HepG2 (cell line): ENCODE measurements at regions not wholly inside any gene's neighbourhood (a gene's known extent, or its start where the extent isn't known, plus 50 kb on each side); places are given as distances from the start of the nearest gene placed in this dataset.

Experiments used
- ATAC-seq: fragments of 200-7000 bp; cut with Tn5 transposase; 3 replicates; pipeline ENCODE4 v1.9.1; 2020; ENCODE audit warnings: mild to moderate bottlenecking, moderate library complexity
- BruUV-seq: library from RNA; stranded (reverse); fragments of 400-500 nt; replicated peaks from 2 replicates; lab custom pipeline; 2021; lab: Mats Ljungman, UMichigan
- CTCF ChIA-PET: fragments of 300-600 bp; formaldehyde crosslinking; extraction: SDS; loops from one replicate; lab custom pipeline; 2021; ENCODE audit warnings: low total read pairs, inconsistent platforms, low intra/inter-chr PET ratio; lab: Yijun Ruan, JAX
- POLR2A ChIA-PET: fragments of 350-600 bp; sonication (Branson Sonifier 250); formaldehyde crosslinking; loops from one replicate; lab custom pipeline; 2020; ENCODE audit warnings: antibody characterized with exemption, inconsistent platforms; lab: Yijun Ruan, JAX
- DNase-seq: peaks from one replicate; pipeline ENCODE4 v3.0.0-alpha.2; 2015; ENCODE audit warnings: low spot score
- FAIRE-seq: peaks from 3 replicates; lab custom pipeline; 2011; peaks lifted over from hg19 to GRCh38; lab: Jason Lieb, UNC
- H2AFZ ChIP-seq: one replicate; pipeline ENCODE4 v1.6.1; 2011; ENCODE audit warnings: low read length, inconsistent platforms
- H3K27ac ChIP-seq: fragments of 300-600 bp; 3 replicates; pipeline ENCODE4 v1.8.0; 2011; ENCODE audit warnings: mixed run types, mild to moderate bottlenecking, mixed read lengths, low read length, inconsistent platforms; ENCODE audit not compliant: insufficient read depth; ENCODE audit errors: extremely low read length
- H3K27me3 ChIP-seq, 2 experiments: fragments of 200-600 bp in 1 of 2; 2 replicates in 1 of 2; 3 replicates in 1 of 2; pipeline versions ENCODE4 v1.6.0 to v1.8.0; 2011; ENCODE audit warnings: low read length in 2 of 2, mild to moderate bottlenecking in 2 of 2, moderate library complexity in 2 of 2, inconsistent platforms in 1 of 2; ENCODE audit not compliant: insufficient read depth in 2 of 2, control insufficient read depth in 1 of 2
- H3K36me3 ChIP-seq, 2 experiments: fragments of 200-600 bp in 1 of 2; replicated peaks in 1 of 2; 2 replicates in 1 of 2; 3 replicates in 1 of 2; pipeline versions ENCODE4 v1.5.1 to v1.8.0; 2011; ENCODE audit warnings: low read length in 2 of 2, inconsistent platforms in 1 of 2; ENCODE audit not compliant: insufficient read depth in 2 of 2, control insufficient read depth in 1 of 2
- H3K4me1 ChIP-seq: 2 replicates; pipeline ENCODE4 v1.5.1; 2012; ENCODE audit warnings: low read length, inconsistent platforms; ENCODE audit not compliant: insufficient read depth
- H3K4me2 ChIP-seq: 2 replicates; pipeline ENCODE4 v1.6.0; 2011; ENCODE audit warnings: low read depth, low read length, inconsistent platforms
- H3K4me3 ChIP-seq, 3 experiments: fragments of 200-600 bp in 1 of 3; sonication (generic), shearing (Covaris generic) in 1 of 3; replicated peaks in 1 of 3; 2 replicates each; pipeline ENCODE4 v1.5.1; 2011 to 2016; ENCODE audit warnings: low read length in 3 of 3, inconsistent platforms in 2 of 3, low read depth in 2 of 3, mild to moderate bottlenecking in 2 of 3, control low read depth in 1 of 3, mixed read lengths in 1 of 3; ENCODE audit not compliant: insufficient read depth in 1 of 3
- H3K79me2 ChIP-seq: one replicate; pipeline ENCODE4 v1.6.1; 2011; ENCODE audit warnings: low read length, inconsistent platforms; ENCODE audit not compliant: insufficient read depth
- H3K9ac ChIP-seq: 2 replicates; pipeline ENCODE4 v1.6.0; 2011; ENCODE audit warnings: mild to moderate bottlenecking, low read depth, low read length, inconsistent platforms; ENCODE audit not compliant: insufficient read depth
- H3K9me3 ChIP-seq: 2 replicates; pipeline ENCODE4 v1.5.1; 2012; ENCODE audit warnings: mild to moderate bottlenecking, low read length
- H4K20me1 ChIP-seq: 2 replicates; pipeline ENCODE4 v1.6.0; 2011; ENCODE audit warnings: inconsistent platforms, mild to moderate bottlenecking, low read length, moderate library complexity; ENCODE audit not compliant: insufficient read depth
- AGO1 ChIP-seq: fragments of 200-400 bp; formaldehyde crosslinking; IDR thresholded peaks from 2 replicates; pipeline ENCODE4 v1.6.1; 2017; ENCODE audit warnings: mild to moderate bottlenecking, low read depth, low read length, moderate library complexity; ENCODE audit not compliant: poor library complexity, severe bottlenecking
- MAFF ChIP-seq: IDR thresholded peaks from 2 replicates; pipeline ENCODE4 v1.6.1; 2011; ENCODE audit warnings: low read depth, low read length, improper control_type of control experiment
- MAFK ChIP-seq, 2 experiments: IDR thresholded peaks in 1 of 2; conservative IDR thresholded peaks in 1 of 2; 2 replicates each; pipeline ENCODE4 v1.6.1; 2011; ENCODE audit warnings: improper control_type of control experiment in 2 of 2, low read length in 2 of 2
- POLR2G ChIP-seq: fragments of 200-400 bp; formaldehyde crosslinking; IDR thresholded peaks from 2 replicates; pipeline ENCODE4 v1.6.1; 2018; ENCODE audit warnings: mild to moderate bottlenecking, low read depth, low read length, moderate library complexity
- RXRA ChIP-seq: sonication (generic); formaldehyde crosslinking; IDR thresholded peaks from 2 replicates; pipeline ENCODE4 v1.5.1; 2020; ENCODE audit warnings: missing genetic modification reagents
- XBP1 ChIP-seq: sonication (generic); formaldehyde crosslinking; IDR thresholded peaks from 2 replicates; pipeline ENCODE4 v1.5.0; 2020; ENCODE audit warnings: missing genetic modification reagents
- ZFP36L1 ChIP-seq: sonication (generic); formaldehyde crosslinking; IDR thresholded peaks from 2 replicates; pipeline ENCODE4 v1.8.0; 2022; ENCODE audit warnings: mild to moderate bottlenecking, missing genetic modification reagents, moderate library complexity
- ZNF703 ChIP-seq: sonication (generic); formaldehyde crosslinking; IDR thresholded peaks from 2 replicates; pipeline ENCODE4 v1.5.1; 2020; ENCODE audit warnings: missing genetic modification reagents, mild to moderate bottlenecking, moderate library complexity, borderline replicate concordance
- ZNF75D ChIP-seq: sonication (generic); formaldehyde crosslinking; IDR thresholded peaks from 2 replicates; pipeline ENCODE4 v1.8.1; 2023; ENCODE audit warnings: missing genetic modification reagents, mild to moderate bottlenecking, borderline replicate concordance
- WGBS: methylation state at CpG from one replicate; pipeline ENCODE4 v1.1.6; 2017; ENCODE audit warnings: low lambda C conversion rate; 5-methylcytosine and 5-hydroxymethylcytosine counted together
- in situ Hi-C: cut with HindIII; loops from 2 replicates; pipeline ENCODE4 v1.10.0; 2017; ENCODE audit warnings: low pct_unique_long_range_greater_than_20kb; ENCODE audit not compliant: extremely low pct_ligation_motif_present
- intact Hi-C: fragments of 100-400 bp; cut with micrococcal nuclease; formaldehyde crosslinking; loops from one replicate; pipeline ENCODE4 v1.10.0; 2022; ENCODE audit not compliant: unreplicated experiment
- TF ChIP-seq, protein P1 (sequence below): sonication (generic); formaldehyde crosslinking; IDR thresholded peaks from 2 replicates; pipeline ENCODE4 v1.5.1; 2020; ENCODE audit warnings: missing genetic modification reagents, mild to moderate bottlenecking, borderline replicate concordance
- TF ChIP-seq, protein P2 (sequence below): sonication (generic); formaldehyde crosslinking; IDR thresholded peaks from 2 replicates; pipeline ENCODE4 v1.5.1; 2020; ENCODE audit warnings: mild to moderate bottlenecking, missing genetic modification reagents, borderline replicate concordance

DNA sequence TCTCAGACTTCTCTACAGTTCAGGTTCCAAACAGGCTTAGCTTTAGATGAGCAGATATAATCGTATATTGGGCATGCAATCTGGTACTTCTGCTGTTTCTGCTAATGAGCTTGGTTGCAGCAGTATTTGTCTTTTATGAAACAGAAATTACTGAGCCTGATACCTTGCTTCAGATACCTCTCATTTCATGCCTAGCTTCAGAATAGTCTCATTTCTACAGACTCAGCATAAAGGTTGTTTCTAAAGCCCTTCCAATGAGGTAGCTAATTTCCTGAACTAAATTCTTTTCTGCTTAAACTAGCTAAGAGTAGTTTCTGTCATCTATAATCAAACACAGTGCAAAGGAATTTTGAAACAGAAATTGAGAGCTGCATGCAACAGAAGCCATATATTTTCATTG lies 275.0 kb upstream of the KITLG start:
- Histone ChIP-seq H3K9me3 (no peaks in the 10 kb centered on the region), H3K27me3 (no peaks in the 10 kb centered on the region), H3K36me3 (no peaks in the 10 kb centered on the region), H3K4me3 (no peak overlapping the region), H3K4me1 (peaks cover 32% of the 10 kb centered on the region), H3K79me2 (no peaks in the 10 kb centered on the region), H2AFZ (no peak overlapping the region), H3K27ac (no peak overlapping the region), H3K9ac (no peak overlapping the region), H3K4me2 (peak overlapping the region; percentile 51), H4K20me1 (no peaks in the 10 kb centered on the region)
- WGBS, result 7% methylated on average over 1 of the region's 1 CpG
- intact Hi-C loops, result loop anchor here (5.0 kb wide), 1 partner anchor 137 kb away; no protein-coding TSS in a partner anchor
- POLR2A ChIA-PET, result no interaction called here
- in situ Hi-C loops, result no loop called here
- no TSS peak for BruUV-seq
- CTCF ChIA-PET, result no interaction called here
- TF ChIP-seq ZNF703 (CRISPR knock-in tag) (no peak), POLR2G (no peak), XBP1 (CRISPR knock-in tag) (no peak), ZFP36L1 (no peak), MAFK (conservative IDR thresholded peaks at IDR 0.05 in 1 of 2, IDR thresholded peaks at IDR 0.05 in 1 of 2; ENCODE audit: low read length in 2 of 2) (peak; percentile 67 to 73), AGO1 (no peak), ZNF75D (CRISPR knock-in tag) (no peak), MAFF (peak; percentile 51; the same call in 1 of the 2 replicates), RXRA (CRISPR knock-in tag) (no peak)
- TF ChIP-seq, protein P1, sequence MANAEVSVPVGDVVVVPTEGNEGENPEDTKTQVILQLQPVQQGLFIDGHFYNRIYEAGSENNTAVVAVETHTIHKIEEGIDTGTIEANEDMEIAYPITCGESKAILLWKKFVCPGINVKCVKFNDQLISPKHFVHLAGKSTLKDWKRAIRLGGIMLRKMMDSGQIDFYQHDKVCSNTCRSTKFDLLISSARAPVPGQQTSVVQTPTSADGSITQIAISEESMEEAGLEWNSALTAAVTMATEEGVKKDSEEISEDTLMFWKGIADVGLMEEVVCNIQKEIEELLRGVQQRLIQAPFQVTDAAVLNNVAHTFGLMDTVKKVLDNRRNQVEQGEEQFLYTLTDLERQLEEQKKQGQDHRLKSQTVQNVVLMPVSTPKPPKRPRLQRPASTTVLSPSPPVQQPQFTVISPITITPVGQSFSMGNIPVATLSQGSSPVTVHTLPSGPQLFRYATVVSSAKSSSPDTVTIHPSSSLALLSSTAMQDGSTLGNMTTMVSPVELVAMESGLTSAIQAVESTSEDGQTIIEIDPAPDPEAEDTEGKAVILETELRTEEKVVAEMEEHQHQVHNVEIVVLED (CRISPR knock-in tag), result no peak
- TF ChIP-seq, protein P2, sequence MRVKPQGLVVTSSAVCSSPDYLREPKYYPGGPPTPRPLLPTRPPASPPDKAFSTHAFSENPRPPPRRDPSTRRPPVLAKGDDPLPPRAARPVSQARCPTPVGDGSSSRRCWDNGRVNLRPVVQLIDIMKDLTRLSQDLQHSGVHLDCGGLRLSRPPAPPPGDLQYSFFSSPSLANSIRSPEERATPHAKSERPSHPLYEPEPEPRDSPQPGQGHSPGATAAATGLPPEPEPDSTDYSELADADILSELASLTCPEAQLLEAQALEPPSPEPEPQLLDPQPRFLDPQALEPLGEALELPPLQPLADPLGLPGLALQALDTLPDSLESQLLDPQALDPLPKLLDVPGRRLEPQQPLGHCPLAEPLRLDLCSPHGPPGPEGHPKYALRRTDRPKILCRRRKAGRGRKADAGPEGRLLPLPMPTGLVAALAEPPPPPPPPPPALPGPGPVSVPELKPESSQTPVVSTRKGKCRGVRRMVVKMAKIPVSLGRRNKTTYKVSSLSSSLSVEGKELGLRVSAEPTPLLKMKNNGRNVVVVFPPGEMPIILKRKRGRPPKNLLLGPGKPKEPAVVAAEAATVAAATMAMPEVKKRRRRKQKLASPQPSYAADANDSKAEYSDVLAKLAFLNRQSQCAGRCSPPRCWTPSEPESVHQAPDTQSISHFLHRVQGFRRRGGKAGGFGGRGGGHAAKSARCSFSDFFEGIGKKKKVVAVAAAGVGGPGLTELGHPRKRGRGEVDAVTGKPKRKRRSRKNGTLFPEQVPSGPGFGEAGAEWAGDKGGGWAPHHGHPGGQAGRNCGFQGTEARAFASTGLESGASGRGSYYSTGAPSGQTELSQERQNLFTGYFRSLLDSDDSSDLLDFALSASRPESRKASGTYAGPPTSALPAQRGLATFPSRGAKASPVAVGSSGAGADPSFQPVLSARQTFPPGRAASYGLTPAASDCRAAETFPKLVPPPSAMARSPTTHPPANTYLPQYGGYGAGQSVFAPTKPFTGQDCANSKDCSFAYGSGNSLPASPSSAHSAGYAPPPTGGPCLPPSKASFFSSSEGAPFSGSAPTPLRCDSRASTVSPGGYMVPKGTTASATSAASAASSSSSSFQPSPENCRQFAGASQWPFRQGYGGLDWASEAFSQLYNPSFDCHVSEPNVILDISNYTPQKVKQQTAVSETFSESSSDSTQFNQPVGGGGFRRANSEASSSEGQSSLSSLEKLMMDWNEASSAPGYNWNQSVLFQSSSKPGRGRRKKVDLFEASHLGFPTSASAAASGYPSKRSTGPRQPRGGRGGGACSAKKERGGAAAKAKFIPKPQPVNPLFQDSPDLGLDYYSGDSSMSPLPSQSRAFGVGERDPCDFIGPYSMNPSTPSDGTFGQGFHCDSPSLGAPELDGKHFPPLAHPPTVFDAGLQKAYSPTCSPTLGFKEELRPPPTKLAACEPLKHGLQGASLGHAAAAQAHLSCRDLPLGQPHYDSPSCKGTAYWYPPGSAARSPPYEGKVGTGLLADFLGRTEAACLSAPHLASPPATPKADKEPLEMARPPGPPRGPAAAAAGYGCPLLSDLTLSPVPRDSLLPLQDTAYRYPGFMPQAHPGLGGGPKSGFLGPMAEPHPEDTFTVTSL (CRISPR knock-in tag), result no peak
- TF ChIP-seq, all 625 proteins: peak for 2
- ATAC-seq (no peak; the same call in 2 of the 3 replicates), DNase-seq (no peak), FAIRE-seq (no peak)
